ENCODE measurements at regions not wholly inside any gene's neighbourhood (a gene's known extent, or its start where the extent isn't known, plus 50 kb on each side); places are given as distances from the start of the nearest gene placed in this dataset.

GRCh38 chr5:14971873-14972272, 100.3 kb upstream of the ANKH start:
- dilution Hi-C loops (cut with MboI; ENCODE audit: extremely low pct_ligation_motif_present, low sequenced_read_pairs): no loop called here
- H3K4me3 ChIP-seq (replicated peaks in 1 of 3; ENCODE audit: insufficient read depth in 1 of 3, low read depth in 1 of 3, low read length in 3 of 3): no peak overlapping the region
- CTCF ChIA-PET: no interaction called here
- H3K4me2 ChIP-seq (ENCODE audit: insufficient read depth, low read length): no peak overlapping the region
- H3K36me3 ChIP-seq (ENCODE audit: control insufficient read depth in 2 of 2, extremely low read depth in 1 of 2, insufficient read depth in 2 of 2, low read length in 2 of 2): no peaks in the 10 kb centered on the region
- H3K4me1 ChIP-seq (ENCODE audit: control insufficient read depth, extremely low read depth, insufficient read depth, low read length): no peaks in the 10 kb centered on the region
- H2AFZ ChIP-seq (ENCODE audit: low read depth, low read length): no peak overlapping the region
- H4K20me1 ChIP-seq (replicated peaks; ENCODE audit: control insufficient read depth, extremely low read depth, insufficient read depth, low read length): no peaks in the 10 kb centered on the region
- DNase-seq (ENCODE audit: low read depth, low spot score): no peak
- TF ChIP-seq MYC (IDR thresholded peaks at IDR 0.05; ENCODE audit: low read depth, low read length) (no peak), GATA2 (IDR thresholded peaks at IDR 0.05; ENCODE audit: insufficient read depth, insufficient read length, low read depth, low read length) (no peak)
- POLR2A ChIA-PET: no interaction called here
- no peaks in the 10 kb centered on the region for H3K9me3 ChIP-seq (replicated peaks; ENCODE audit: control insufficient read depth, insufficient read depth, low read length)
- H3K27me3 ChIP-seq (ENCODE audit: control insufficient read depth in 2 of 2, insufficient read depth in 2 of 2, low read length in 2 of 2): peaks cover 2 to 4% of the 10 kb centered on the region in 2 experiments
- H3K9me1 ChIP-seq (replicated peaks; ENCODE audit: control insufficient read depth, extremely low read depth, insufficient read depth, low read length): no peaks in the 10 kb centered on the region
- H3K9ac ChIP-seq (replicated peaks; ENCODE audit: extremely low read depth, insufficient read depth, low read length): no peak overlapping the region
- H3K79me2 ChIP-seq (ENCODE audit: control insufficient read depth, insufficient read depth, low read length): no peaks in the 10 kb centered on the region
- intact Hi-C loops (cut with micrococcal nuclease): no loop called here
- no peak overlapping the region for H3K27ac ChIP-seq (ENCODE audit: insufficient read depth, low read depth, low read length)
- BruUV-seq (replicated peaks): no TSS peak
- no peak for FAIRE-seq

- Histone ChIP-seq H3K4me1 (ENCODE audit: control insufficient read depth, extremely low read depth, insufficient read depth, low read length) (no peaks in the 10 kb centered on the region), H2AFZ (ENCODE audit: low read depth, low read length) (no peak overlapping the region), H3K9me1 (replicated peaks; ENCODE audit: control insufficient read depth, extremely low read depth, insufficient read depth, low read length) (no peaks in the 10 kb centered on the region), H3K4me2 (ENCODE audit: insufficient read depth, low read length) (no peak overlapping the region), H3K27ac (ENCODE audit: insufficient read depth, low read depth, low read length) (no peak overlapping the region), H3K9ac (replicated peaks; ENCODE audit: extremely low read depth, insufficient read depth, low read length) (no peak overlapping the region), H3K79me2 (ENCODE audit: control insufficient read depth, insufficient read depth, low read length) (no peaks in the 10 kb centered on the region), H3K36me3 (ENCODE audit: control insufficient read depth in 2 of 2, extremely low read depth in 1 of 2, insufficient read depth in 2 of 2, low read length in 2 of 2) (no peaks in the 10 kb centered on the region), H3K4me3 (replicated peaks in 1 of 3; ENCODE audit: insufficient read depth in 1 of 3, low read depth in 1 of 3, low read length in 3 of 3) (no peak overlapping the region), H3K9me3 (replicated peaks; ENCODE audit: control insufficient read depth, insufficient read depth, low read length) (no peaks in the 10 kb centered on the region), H3K27me3 (ENCODE audit: control insufficient read depth in 2 of 2, insufficient read depth in 2 of 2, low read length in 2 of 2) (peaks cover 2 to 4% of the 10 kb centered on the region in 2 experiments), H4K20me1 (replicated peaks; ENCODE audit: control insufficient read depth, extremely low read depth, insufficient read depth, low read length) (no peaks in the 10 kb centered on the region)
- dilution Hi-C loops (cut with MboI; ENCODE audit: extremely low pct_ligation_motif_present, low sequenced_read_pairs) (no loop called here), intact Hi-C loops (cut with micrococcal nuclease) (no loop called here)
- ChIA-PET CTCF (interaction anchor here (1.4 to 1.5 kb wide), 3 partner anchors 12 to 242 kb away, joined by 3 to 7 read pairs (median 6); no protein-coding TSS in a partner anchor), POLR2A (interaction anchor here (0.7 kb wide), 1 partner anchor 30 kb away, joined by 3 read pairs; no protein-coding TSS in a partner anchor)
- no TSS peak for BruUV-seq (replicated peaks)
- DNase-seq (ENCODE audit: low read depth, low spot score) (no peak), FAIRE-seq (no peak)
- no peak for TF ChIP-seq JUN (IDR thresholded peaks at IDR 0.05; ENCODE audit: borderline replicate concordance, insufficient read depth, insufficient read length, low read depth)
- no peak for TF ChIP-seq MAX (IDR thresholded peaks at IDR 0.05; ENCODE audit: insufficient read depth, insufficient read length)
- no peak for TF ChIP-seq FOS (IDR thresholded peaks at IDR 0.05; ENCODE audit: borderline replicate concordance, insufficient read depth, low read length)
- TF ChIP-seq EZH2 (IDR thresholded peaks at IDR 0.05; ENCODE audit: borderline replicate concordance, low read depth, low read length, severe bottlenecking): no peak
- TF ChIP-seq GATA2 (IDR thresholded peaks at IDR 0.05; ENCODE audit: insufficient read depth, insufficient read length, low read depth, low read length): no peak
- TF ChIP-seq POLR2A (IDR thresholded peaks at IDR 0.05; ENCODE audit: low read depth, low read length): no peak
- TF ChIP-seq MYC (IDR thresholded peaks at IDR 0.05; ENCODE audit: low read depth, low read length): no peak
- no peak for TF ChIP-seq CTCF (IDR thresholded peaks at IDR 0.05; ENCODE audit: extremely low read depth in 1 of 2, insufficient read depth in 1 of 2, low read depth in 1 of 2, low read length in 2 of 2)
- no peak for TF ChIP-seq POLR2AphosphoS5 (IDR thresholded peaks at IDR 0.05; ENCODE audit: insufficient read depth, low read depth, low read length)
Observed at GRCh38 chr5:14968796-14969195, 97.2 kb upstream of the ANKH start.

All from endothelial cell of umbilical vein (primary cell).